HepG2 (cell line): ENCODE measurements at regions not wholly inside any gene's neighbourhood (a gene's known extent, or its start where the extent isn't known, plus 50 kb on each side); places are given as distances from the start of the nearest gene placed in this dataset.

Experiments
- ATAC-seq: fragments of 200-7000 bp; cut with Tn5 transposase; 3 replicates; pipeline ENCODE4 v1.9.1; 2020; ENCODE audit warnings: mild to moderate bottlenecking, moderate library complexity
- BruUV-seq: library from RNA; stranded (reverse); fragments of 400-500 nt; replicated peaks from 2 replicates; lab custom pipeline; 2021; lab: Mats Ljungman, UMichigan
- CTCF ChIA-PET: fragments of 300-600 bp; formaldehyde crosslinking; extraction: SDS; loops from one replicate; lab custom pipeline; 2021; ENCODE audit warnings: low total read pairs, inconsistent platforms, low intra/inter-chr PET ratio; lab: Yijun Ruan, JAX
- POLR2A ChIA-PET: fragments of 350-600 bp; sonication (Branson Sonifier 250); formaldehyde crosslinking; loops from one replicate; lab custom pipeline; 2020; ENCODE audit warnings: antibody characterized with exemption, inconsistent platforms; lab: Yijun Ruan, JAX
- DNase-seq: peaks from one replicate; pipeline ENCODE4 v3.0.0-alpha.2; 2015; ENCODE audit warnings: low spot score
- FAIRE-seq: peaks from 3 replicates; lab custom pipeline; 2011; peaks lifted over from hg19 to GRCh38; lab: Jason Lieb, UNC
- H2AFZ ChIP-seq: one replicate; pipeline ENCODE4 v1.6.1; 2011; ENCODE audit warnings: low read length, inconsistent platforms
- H3K27ac ChIP-seq: fragments of 300-600 bp; 3 replicates; pipeline ENCODE4 v1.8.0; 2011; ENCODE audit warnings: mixed run types, mild to moderate bottlenecking, mixed read lengths, low read length, inconsistent platforms; ENCODE audit not compliant: insufficient read depth; ENCODE audit errors: extremely low read length
- H3K27me3 ChIP-seq, 2 experiments: fragments of 200-600 bp in 1 of 2; 2 replicates in 1 of 2; 3 replicates in 1 of 2; pipeline versions ENCODE4 v1.6.0 to v1.8.0; 2011; ENCODE audit warnings: low read length in 2 of 2, mild to moderate bottlenecking in 2 of 2, moderate library complexity in 2 of 2, inconsistent platforms in 1 of 2; ENCODE audit not compliant: insufficient read depth in 2 of 2, control insufficient read depth in 1 of 2
- H3K36me3 ChIP-seq, 2 experiments: fragments of 200-600 bp in 1 of 2; replicated peaks in 1 of 2; 2 replicates in 1 of 2; 3 replicates in 1 of 2; pipeline versions ENCODE4 v1.5.1 to v1.8.0; 2011; ENCODE audit warnings: low read length in 2 of 2, inconsistent platforms in 1 of 2; ENCODE audit not compliant: insufficient read depth in 2 of 2, control insufficient read depth in 1 of 2
- H3K4me1 ChIP-seq: 2 replicates; pipeline ENCODE4 v1.5.1; 2012; ENCODE audit warnings: low read length, inconsistent platforms; ENCODE audit not compliant: insufficient read depth
- H3K4me2 ChIP-seq: 2 replicates; pipeline ENCODE4 v1.6.0; 2011; ENCODE audit warnings: low read depth, low read length, inconsistent platforms
- H3K4me3 ChIP-seq, 3 experiments: fragments of 200-600 bp in 1 of 3; sonication (generic), shearing (Covaris generic) in 1 of 3; replicated peaks in 1 of 3; 2 replicates each; pipeline ENCODE4 v1.5.1; 2011 to 2016; ENCODE audit warnings: low read length in 3 of 3, inconsistent platforms in 2 of 3, low read depth in 2 of 3, mild to moderate bottlenecking in 2 of 3, control low read depth in 1 of 3, mixed read lengths in 1 of 3; ENCODE audit not compliant: insufficient read depth in 1 of 3
- H3K79me2 ChIP-seq: one replicate; pipeline ENCODE4 v1.6.1; 2011; ENCODE audit warnings: low read length, inconsistent platforms; ENCODE audit not compliant: insufficient read depth
- H3K9ac ChIP-seq: 2 replicates; pipeline ENCODE4 v1.6.0; 2011; ENCODE audit warnings: mild to moderate bottlenecking, low read depth, low read length, inconsistent platforms; ENCODE audit not compliant: insufficient read depth
- H3K9me3 ChIP-seq: 2 replicates; pipeline ENCODE4 v1.5.1; 2012; ENCODE audit warnings: mild to moderate bottlenecking, low read length
- H4K20me1 ChIP-seq: 2 replicates; pipeline ENCODE4 v1.6.0; 2011; ENCODE audit warnings: inconsistent platforms, mild to moderate bottlenecking, low read length, moderate library complexity; ENCODE audit not compliant: insufficient read depth
- CHCHD3 ChIP-seq: sonication (generic); formaldehyde crosslinking; IDR thresholded peaks from 2 replicates; pipeline ENCODE4 v1.8.0; 2022; ENCODE audit warnings: mild to moderate bottlenecking, missing genetic modification reagents, moderate library complexity
- HMGA1 ChIP-seq: sonication (generic); formaldehyde crosslinking; conservative IDR thresholded peaks from 2 replicates; pipeline ENCODE4 v1.4.0; 2020; ENCODE audit warnings: missing genetic modification reagents
- HNF4G ChIP-seq, 2 experiments: sonication (generic) in 1 of 2; formaldehyde crosslinking in 1 of 2; IDR thresholded peaks; 2 replicates each; pipeline versions ENCODE4 v1.4.0 to v1.6.1; 2011 to 2020; ENCODE audit warnings: borderline replicate concordance in 2 of 2, low read depth in 2 of 2, mild to moderate bottlenecking in 2 of 2, low read length in 1 of 2, missing genetic modification reagents in 1 of 2, moderate library complexity in 1 of 2
- JUND ChIP-seq: sonication (generic); formaldehyde crosslinking; IDR thresholded peaks from 2 replicates; pipeline ENCODE4 v1.8.0; 2022; ENCODE audit warnings: mild to moderate bottlenecking, missing genetic modification reagents
- KAT2B ChIP-seq: fragments of 150-350 bp; IDR thresholded peaks from 2 replicates; pipeline ENCODE4 v1.6.1; 2014; ENCODE audit warnings: low read depth, low read length, borderline replicate concordance
- NFE2 ChIP-seq: sonication (generic); formaldehyde crosslinking; IDR thresholded peaks from 2 replicates; pipeline ENCODE4 v1.4.0; 2020; ENCODE audit warnings: missing genetic modification reagents
- NKX3-1 ChIP-seq: sonication (generic); formaldehyde crosslinking; IDR thresholded peaks from 2 replicates; pipeline ENCODE4 v1.5.0; 2020; ENCODE audit warnings: missing genetic modification reagents
- PBX2 ChIP-seq: IDR thresholded peaks from 2 replicates; pipeline ENCODE4 v1.6.1; 2016; ENCODE audit warnings: control low read depth
- TBP ChIP-seq: sonication (generic); formaldehyde crosslinking; IDR thresholded peaks from 2 replicates; pipeline ENCODE4 v1.5.0; 2020; ENCODE audit warnings: missing genetic modification reagents
- U2AF1 ChIP-seq: fragments of 200-400 bp; formaldehyde crosslinking; optimal IDR thresholded peaks from 2 replicates; pipeline ENCODE3; 2017; ENCODE audit warnings: mild to moderate bottlenecking, low read depth, low read length
- U2AF2 ChIP-seq: fragments of 200-400 bp; formaldehyde crosslinking; IDR thresholded peaks from 2 replicates; pipeline ENCODE4 v1.6.1; 2017; ENCODE audit warnings: low read depth, mild to moderate bottlenecking, low read length
- YEATS2 ChIP-seq: sonication (generic); formaldehyde crosslinking; IDR thresholded peaks from 2 replicates; pipeline ENCODE4 v1.4.0; 2020; ENCODE audit warnings: missing genetic modification reagents, borderline replicate concordance
- ZBTB46 ChIP-seq: sonication (generic); formaldehyde crosslinking; IDR thresholded peaks from 2 replicates; pipeline ENCODE4 v1.4.0; 2020; ENCODE audit warnings: mild to moderate bottlenecking, missing genetic modification reagents, borderline replicate concordance
- ZKSCAN8 ChIP-seq: IDR thresholded peaks from 2 replicates; pipeline ENCODE4 v1.6.1; 2016; ENCODE audit warnings: borderline replicate concordance, missing genetic modification reagents, missing compliant biosample characterization
- ZNF251 ChIP-seq: sonication (generic); formaldehyde crosslinking; IDR thresholded peaks from 2 replicates; pipeline ENCODE4 v1.9.0; 2021; ENCODE audit warnings: mild to moderate bottlenecking, missing genetic modification reagents
- ZNF253 ChIP-seq: sonication (generic); formaldehyde crosslinking; IDR thresholded peaks from 2 replicates; pipeline ENCODE4 v1.8.0; 2022; ENCODE audit warnings: mild to moderate bottlenecking, missing genetic modification reagents, borderline replicate concordance
- ZNF3 ChIP-seq: IDR thresholded peaks from 2 replicates; pipeline ENCODE4 v1.7.0; 2017; ENCODE audit warnings: inconsistent platforms
- ZNF83 ChIP-seq: sonication (generic); formaldehyde crosslinking; IDR thresholded peaks from 2 replicates; pipeline ENCODE4 v1.4.0; 2020; ENCODE audit warnings: missing genetic modification reagents, mild to moderate bottlenecking, borderline replicate concordance
- WGBS: methylation state at CpG from one replicate; pipeline ENCODE4 v1.1.6; 2017; ENCODE audit warnings: low lambda C conversion rate; 5-methylcytosine and 5-hydroxymethylcytosine counted together
- in situ Hi-C: cut with HindIII; loops from 2 replicates; pipeline ENCODE4 v1.10.0; 2017; ENCODE audit warnings: low pct_unique_long_range_greater_than_20kb; ENCODE audit not compliant: extremely low pct_ligation_motif_present
- intact Hi-C: fragments of 100-400 bp; cut with micrococcal nuclease; formaldehyde crosslinking; loops from one replicate; pipeline ENCODE4 v1.10.0; 2022; ENCODE audit not compliant: unreplicated experiment
- TF ChIP-seq, protein P1 (sequence below): sonication (generic); formaldehyde crosslinking; IDR thresholded peaks from 2 replicates; pipeline ENCODE4 v1.4.0; 2020; ENCODE audit warnings: mild to moderate bottlenecking, missing genetic modification reagents
- TF ChIP-seq, protein P2 (sequence below): sonication (generic); formaldehyde crosslinking; IDR thresholded peaks from 2 replicates; pipeline ENCODE4 v1.5.0; 2020; ENCODE audit warnings: missing genetic modification reagents
- TF ChIP-seq, protein P3 (sequence below): sonication (generic); formaldehyde crosslinking; IDR thresholded peaks from 2 replicates; pipeline ENCODE4 v1.4.0; 2020; ENCODE audit warnings: missing genetic modification reagents

DNA sequence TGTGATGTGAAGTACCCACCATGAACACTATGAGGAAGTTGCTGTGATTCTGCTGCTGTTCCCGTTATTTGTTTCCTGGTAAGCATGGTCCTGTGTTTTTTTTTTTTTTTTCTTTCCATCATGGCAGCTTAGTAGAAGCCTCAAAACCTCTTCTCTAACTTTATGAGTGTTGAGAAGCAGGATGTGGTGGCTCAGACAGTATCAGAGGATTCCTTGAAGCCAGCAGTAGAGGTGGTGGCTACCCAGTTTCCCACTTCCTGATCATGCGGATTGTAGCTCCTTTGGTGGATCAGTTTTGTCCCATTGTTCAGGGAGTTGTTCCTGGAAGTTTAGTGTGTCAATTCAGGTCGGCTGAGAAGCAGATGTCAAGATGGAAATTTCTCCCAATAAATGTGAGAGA is 175.8 kb downstream of the ATP23 start (continued):
- TF ChIP-seq ZNF83 (no peak), KAT2B (no peak)
- TF ChIP-seq, protein P1, sequence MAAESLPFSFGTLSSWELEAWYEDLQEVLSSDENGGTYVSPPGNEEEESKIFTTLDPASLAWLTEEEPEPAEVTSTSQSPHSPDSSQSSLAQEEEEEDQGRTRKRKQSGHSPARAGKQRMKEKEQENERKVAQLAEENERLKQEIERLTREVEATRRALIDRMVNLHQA (CRISPR knock-in tag) = no peak

DNA sequence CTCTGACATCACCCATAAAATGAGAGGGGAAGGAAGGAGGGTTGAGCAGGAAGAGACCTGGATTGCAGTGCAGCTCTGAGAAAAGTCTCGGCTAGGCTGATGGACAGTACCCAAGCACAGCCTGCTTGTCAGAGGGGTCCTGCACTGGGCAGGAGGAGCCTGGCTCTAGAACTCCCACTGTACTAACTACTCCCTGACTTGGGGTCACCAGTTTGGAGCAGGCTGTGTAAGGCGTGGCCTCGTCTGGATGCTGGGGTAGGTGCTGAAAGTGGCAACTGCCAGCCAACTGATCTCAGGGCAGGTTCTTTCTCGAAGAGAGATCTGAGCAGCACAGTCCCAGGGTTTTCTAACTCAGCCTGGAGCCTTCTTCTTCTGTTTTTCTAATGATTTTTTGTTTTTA is 176.3 kb downstream of the ATP23 start:
- 3% methylated on average over 2 of the region's 4 CpGs for WGBS
- Histone ChIP-seq H3K4me2 (no peak overlapping the region), H3K9ac (no peak overlapping the region), H3K4me3 (no peak overlapping the region), H3K79me2 (no peaks in the 10 kb centered on the region), H3K27ac (no peak overlapping the region), H3K27me3 (no peaks in the 10 kb centered on the region), H2AFZ (no peak overlapping the region), H3K36me3 (no peaks in the 10 kb centered on the region), H4K20me1 (no peaks in the 10 kb centered on the region), H3K4me1 (no peaks in the 10 kb centered on the region), H3K9me3 (no peaks in the 10 kb centered on the region)
- BruUV-seq = no TSS peak
- FAIRE-seq (no peak), DNase-seq (no peak), ATAC-seq (no peak)
- intact Hi-C loops (no loop called here), in situ Hi-C loops (no loop called here)
- ChIA-PET CTCF (no interaction called here), POLR2A (no interaction called here)
- TF ChIP-seq U2AF2 = no peak
- TF ChIP-seq, protein P2, sequence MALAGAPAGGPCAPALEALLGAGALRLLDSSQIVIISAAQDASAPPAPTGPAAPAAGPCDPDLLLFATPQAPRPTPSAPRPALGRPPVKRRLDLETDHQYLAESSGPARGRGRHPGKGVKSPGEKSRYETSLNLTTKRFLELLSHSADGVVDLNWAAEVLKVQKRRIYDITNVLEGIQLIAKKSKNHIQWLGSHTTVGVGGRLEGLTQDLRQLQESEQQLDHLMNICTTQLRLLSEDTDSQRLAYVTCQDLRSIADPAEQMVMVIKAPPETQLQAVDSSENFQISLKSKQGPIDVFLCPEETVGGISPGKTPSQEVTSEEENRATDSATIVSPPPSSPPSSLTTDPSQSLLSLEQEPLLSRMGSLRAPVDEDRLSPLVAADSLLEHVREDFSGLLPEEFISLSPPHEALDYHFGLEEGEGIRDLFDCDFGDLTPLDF = no peak
- TF ChIP-seq, protein P3, sequence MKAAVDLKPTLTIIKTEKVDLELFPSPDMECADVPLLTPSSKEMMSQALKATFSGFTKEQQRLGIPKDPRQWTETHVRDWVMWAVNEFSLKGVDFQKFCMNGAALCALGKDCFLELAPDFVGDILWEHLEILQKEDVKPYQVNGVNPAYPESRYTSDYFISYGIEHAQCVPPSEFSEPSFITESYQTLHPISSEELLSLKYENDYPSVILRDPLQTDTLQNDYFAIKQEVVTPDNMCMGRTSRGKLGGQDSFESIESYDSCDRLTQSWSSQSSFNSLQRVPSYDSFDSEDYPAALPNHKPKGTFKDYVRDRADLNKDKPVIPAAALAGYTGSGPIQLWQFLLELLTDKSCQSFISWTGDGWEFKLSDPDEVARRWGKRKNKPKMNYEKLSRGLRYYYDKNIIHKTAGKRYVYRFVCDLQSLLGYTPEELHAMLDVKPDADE (CRISPR knock-in tag) = no peak
- TF ChIP-seq CHCHD3 (CRISPR knock-in tag) = no peak
- TF ChIP-seq NKX3-1 = no peak
- TF ChIP-seq YEATS2 (CRISPR knock-in tag) = no peak
- no peak for TF ChIP-seq HMGA1 (CRISPR knock-in tag)
- no peak for TF ChIP-seq ZBTB46
- no peak for TF ChIP-seq JUND (CRISPR knock-in tag)
- TF ChIP-seq HNF4G (IDR thresholded peaks at IDR 0.05; ENCODE audit: borderline replicate concordance, low read depth, low read length) = no peak
- no peak for TF ChIP-seq HNF4G (CRISPR knock-in tag; IDR thresholded peaks at IDR 0.05; ENCODE audit: borderline replicate concordance, low read depth)
- no peak for TF ChIP-seq NFE2 (CRISPR knock-in tag)
- TF ChIP-seq ZKSCAN8 (CRISPR knock-in tag) = no peak
- TF ChIP-seq ZNF253 (CRISPR knock-in tag) = no peak
- TF ChIP-seq U2AF1 = no peak
- no peak for TF ChIP-seq TBP (CRISPR knock-in tag)
- TF ChIP-seq PBX2 (CRISPR knock-in tag) = no peak
- TF ChIP-seq ZNF251 (CRISPR knock-in tag) = no peak
- no peak for TF ChIP-seq ZNF3 (CRISPR knock-in tag)
